IMR-90 (cell line): ENCODE measurements at regions not wholly inside any gene's neighbourhood (a gene's known extent, or its start where the extent isn't known, plus 50 kb on each side); places are given as distances from the start of the nearest gene placed in this dataset.
A peak's percentile ranks its signal among the peaks of the same experiment; 100 is the strongest.

Source experiments
- ATAC-seq: fragments of 200-7000 bp; cut with Tn5 transposase; 2 replicates; pipeline ENCODE4 v1.9.1; 2020; ENCODE audit warnings: low read depth, mild to moderate bottlenecking, moderate library complexity
- BruUV-seq: library from RNA; stranded (reverse); fragments of 400-500 nt; replicated peaks from 2 replicates; lab custom pipeline; 2021; lab: Mats Ljungman, UMichigan
- CTCF ChIA-PET: fragments of 300-600 bp; formaldehyde crosslinking; extraction: SDS; loops from one replicate; lab custom pipeline; 2021; ENCODE audit warnings: antibody characterized with exemption; lab: Yijun Ruan, JAX
- POLR2A ChIA-PET: fragments of 300-600 bp; sonication (Branson Sonifier 250); formaldehyde crosslinking; loops from one replicate; lab custom pipeline; 2022; ENCODE audit warnings: antibody characterized with exemption; ENCODE audit not compliant: unreplicated experiment; lab: Charles Lee
- DNase-seq: peaks from one replicate; pipeline ENCODE4 v3.0.0; 2013
- H2AFZ ChIP-seq: replicated peaks from 2 replicates; pipeline ENCODE3; 2013; ENCODE audit warnings: low read length, mild to moderate bottlenecking; ENCODE audit not compliant: poor library complexity
- H2AK5ac ChIP-seq: 2 replicates; pipeline ENCODE4 v1.6.1; 2013; ENCODE audit warnings: low read depth, low read length, inconsistent platforms
- H2AK9ac ChIP-seq: replicated peaks from 2 replicates; pipeline ENCODE3; 2013; ENCODE audit warnings: mild to moderate bottlenecking, low read depth, low read length, moderate library complexity; ENCODE audit not compliant: poor library complexity
- H2BK120ac ChIP-seq: 2 replicates; pipeline ENCODE4 v1.6.1; 2013; ENCODE audit warnings: low read depth, low read length, inconsistent platforms
- H2BK15ac ChIP-seq: 3 replicates; pipeline ENCODE4 v1.6.1; 2013; ENCODE audit warnings: low read depth, low read length, inconsistent platforms
- H2BK20ac ChIP-seq: 2 replicates; pipeline ENCODE4 v1.6.1; 2013; ENCODE audit warnings: low read depth, mild to moderate bottlenecking, inconsistent platforms, low read length, moderate library complexity
- H2BK5ac ChIP-seq: 2 replicates; pipeline ENCODE4 v1.6.1; 2013; ENCODE audit warnings: mild to moderate bottlenecking, low read depth, low read length, inconsistent platforms; ENCODE audit not compliant: poor library complexity, severe bottlenecking
- H3K14ac ChIP-seq: replicated peaks from 2 replicates; pipeline ENCODE4 v1.6.1; 2013; ENCODE audit warnings: low read depth, low read length, inconsistent platforms
- H3K18ac ChIP-seq: 2 replicates; pipeline ENCODE4 v1.6.1; 2013; ENCODE audit warnings: low read depth, low read length, control low read depth
- H3K23ac ChIP-seq: 2 replicates; pipeline ENCODE4 v1.6.1; 2013; ENCODE audit warnings: low read depth, low read length, inconsistent platforms
- H3K27ac ChIP-seq: 2 replicates; pipeline ENCODE4 v1.5.1; 2013; ENCODE audit warnings: mild to moderate bottlenecking, control low read depth, low read length; ENCODE audit not compliant: insufficient read depth
- H3K27me3 ChIP-seq: 2 replicates; pipeline ENCODE4 v1.6.1; 2013; ENCODE audit warnings: low read length; ENCODE audit not compliant: control insufficient read depth, insufficient read depth
- H3K36me3 ChIP-seq: 2 replicates; pipeline ENCODE4 v1.6.1; 2013; ENCODE audit warnings: low read length, mixed read lengths; ENCODE audit not compliant: control insufficient read depth, insufficient read depth
- H3K4ac ChIP-seq: 2 replicates; pipeline ENCODE4 v1.6.1; 2013; ENCODE audit warnings: low read depth, low read length, inconsistent platforms
- H3K4me1 ChIP-seq: 2 replicates; pipeline ENCODE4 v1.6.1; 2013; ENCODE audit warnings: low read length, mixed read lengths; ENCODE audit not compliant: control insufficient read depth, insufficient read depth
- H3K4me2 ChIP-seq: 2 replicates; pipeline ENCODE4 v1.6.1; 2013; ENCODE audit warnings: low read depth, mild to moderate bottlenecking, control low read depth, low read length, moderate library complexity
- H3K4me3 ChIP-seq: 2 replicates; pipeline ENCODE4 v1.5.1; 2013; ENCODE audit warnings: low read depth, mild to moderate bottlenecking, control low read depth, low read length, moderate library complexity; ENCODE audit not compliant: insufficient read depth
- H3K56ac ChIP-seq: 2 replicates; pipeline ENCODE4 v1.6.1; 2013; ENCODE audit warnings: low read length, inconsistent platforms; ENCODE audit not compliant: insufficient read depth; ENCODE audit errors: extremely low read depth
- H3K79me1 ChIP-seq, 2 experiments: 2 replicates each; pipeline ENCODE4 v1.6.1; 2013; ENCODE audit warnings: low read length in 2 of 2, inconsistent platforms in 1 of 2, low read depth in 1 of 2
- H3K9ac ChIP-seq: 2 replicates; pipeline ENCODE4 v1.6.1; 2013; ENCODE audit warnings: low read depth, low read length, control low read depth
- H3K9me1 ChIP-seq: 2 replicates; pipeline ENCODE4 v1.6.1; 2013; ENCODE audit warnings: low read length, inconsistent platforms; ENCODE audit not compliant: insufficient read depth
- H3K9me3 ChIP-seq: 2 replicates; pipeline ENCODE4 v1.6.1; 2013; ENCODE audit warnings: low read length; ENCODE audit not compliant: control insufficient read depth, insufficient read depth
- H4K20me1 ChIP-seq: 2 replicates; pipeline ENCODE4 v1.6.1; 2013; ENCODE audit warnings: low read length, inconsistent platforms; ENCODE audit not compliant: insufficient read depth
- H4K5ac ChIP-seq: 2 replicates; pipeline ENCODE4 v1.6.1; 2013; ENCODE audit warnings: mild to moderate bottlenecking, low read depth, low read length, control low read depth
- H4K8ac ChIP-seq, 2 experiments: 2 replicates each; pipeline ENCODE4 v1.6.1; 2013; ENCODE audit warnings: low read depth in 2 of 2, low read length in 2 of 2, control low read depth in 1 of 2, inconsistent platforms in 1 of 2
- H4K91ac ChIP-seq: 2 replicates; pipeline ENCODE4 v1.6.1; 2013; ENCODE audit warnings: low read depth, low read length, inconsistent platforms; ENCODE audit not compliant: insufficient read depth
- BHLHE40 ChIP-seq: fragments of 150-350 bp; IDR thresholded peaks from 2 replicates; pipeline ENCODE4 v1.6.1; 2016; ENCODE audit warnings: mild to moderate bottlenecking, low read depth, low read length
- CEBPB ChIP-seq: IDR thresholded peaks from 2 replicates; pipeline ENCODE4 v1.6.1; 2012; ENCODE audit warnings: low read depth, low read length, improper control_type of control experiment
- FOS ChIP-seq: fragments of 150-350 bp; IDR thresholded peaks from 2 replicates; pipeline ENCODE4 v1.6.1; 2016; ENCODE audit warnings: low read depth, low read length
- MAFK ChIP-seq: IDR thresholded peaks from 2 replicates; pipeline ENCODE4 v1.6.1; 2012; ENCODE audit warnings: low read depth, low read length, improper control_type of control experiment
- MAZ ChIP-seq: IDR thresholded peaks from 2 replicates; pipeline ENCODE4 v1.6.1; 2012; ENCODE audit warnings: low read depth, mild to moderate bottlenecking, low read length, improper control_type of control experiment, moderate library complexity, borderline replicate concordance
- MXI1 ChIP-seq: IDR thresholded peaks from 2 replicates; pipeline ENCODE4 v1.6.1; 2012; ENCODE audit warnings: low read depth, mild to moderate bottlenecking, low read length, moderate library complexity, borderline replicate concordance
- NFE2L2 ChIP-seq: fragments of 150-350 bp; IDR thresholded peaks from 2 replicates; pipeline ENCODE4 v1.6.1; 2016; ENCODE audit warnings: low read depth, mild to moderate bottlenecking, low read length
- POLR2A ChIP-seq: IDR thresholded peaks from 2 replicates; pipeline ENCODE4 v1.6.1; 2012; ENCODE audit warnings: mild to moderate bottlenecking, low read depth, low read length
- RAD21 ChIP-seq: IDR thresholded peaks from 2 replicates; pipeline ENCODE4 v1.6.1; 2012; ENCODE audit warnings: low read length, improper control_type of control experiment
- RCOR1 ChIP-seq: IDR thresholded peaks from 2 replicates; pipeline ENCODE4 v1.6.1; 2012; ENCODE audit warnings: mild to moderate bottlenecking, low read length, improper control_type of control experiment; ENCODE audit not compliant: insufficient replicate concordance
- RFX5 ChIP-seq: IDR thresholded peaks from 2 replicates; pipeline ENCODE4 v1.8.0; 2012; ENCODE audit warnings: low read depth, mild to moderate bottlenecking, low read length, moderate library complexity
- SMC3 ChIP-seq: fragments of 150-350 bp; IDR thresholded peaks from 2 replicates; pipeline ENCODE4 v1.6.1; 2016; ENCODE audit warnings: low read depth, mild to moderate bottlenecking, antibody characterized with exemption, low read length, moderate library complexity
- WGBS, 2 experiments: methylation state at CpG; one replicate each; pipeline versions ENCODE4 v1.1.5 to v1.1.7; 2013; ENCODE audit warnings: missing lambda C conversion rate in 2 of 2; ENCODE audit not compliant: insufficient read length in 1 of 2; ENCODE audit errors: extremely low coverage in 2 of 2; 5-methylcytosine and 5-hydroxymethylcytosine counted together
- dilution Hi-C: fragments of 300-500 bp; cut with HindIII; formaldehyde crosslinking; loops from one replicate; pipeline ENCODE4 v1.14.3; 2018; ENCODE audit warnings: low sequenced_read_pairs; ENCODE audit not compliant: unreplicated experiment
- in situ Hi-C: fragments of 300-500 bp; cut with MboI; formaldehyde crosslinking; loops from 3 replicates; pipeline ENCODE4 v1.14.3; 2019; ENCODE audit warnings: low sequenced_read_pairs, inconsistent platforms, mixed read lengths
- intact Hi-C: fragments of 100-400 bp; cut with micrococcal nuclease; formaldehyde crosslinking; loops from 2 replicates; pipeline ENCODE4 v1.10.0; 2022
- TF ChIP-seq, protein P1 (sequence below): fragments of 150-350 bp; IDR thresholded peaks from 2 replicates; pipeline ENCODE4 v1.6.1; 2016; ENCODE audit warnings: low read depth, mild to moderate bottlenecking, low read length, moderate library complexity, borderline replicate concordance
- TF ChIP-seq, protein P2 (sequence below): conservative IDR thresholded peaks from 2 replicates; pipeline ENCODE4 v1.5.1; 2012; ENCODE audit warnings: mild to moderate bottlenecking, low read depth, low read length, improper control_type of control experiment
- TF ChIP-seq, protein P3 (sequence below): fragments of 150-350 bp; IDR thresholded peaks from 2 replicates; pipeline ENCODE4 v1.6.1; 2017; ENCODE audit warnings: mild to moderate bottlenecking, antibody characterized with exemption, low read length, low read depth

DNA sequence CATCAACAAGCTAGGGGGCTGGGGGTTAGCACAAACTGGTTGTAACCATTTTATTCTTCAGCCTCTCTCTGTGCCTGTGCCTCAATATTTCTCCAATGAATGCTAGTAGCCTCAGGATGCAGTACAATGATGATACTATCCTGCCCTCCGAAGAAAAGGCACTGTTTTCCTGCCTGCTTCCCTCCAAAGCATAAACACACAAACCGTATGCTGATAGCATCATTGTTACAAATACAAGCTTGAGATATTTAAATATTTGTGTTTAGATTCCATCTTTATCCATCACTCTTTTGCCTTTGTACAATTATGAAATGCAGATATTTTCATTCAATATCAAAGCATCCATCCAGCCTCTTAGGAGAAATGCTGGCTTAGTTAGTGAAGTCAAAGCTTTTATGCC lies 404.8 kb downstream of the DUSP10 start:
- Histone ChIP-seq H4K20me1 (no peaks in the 10 kb centered on the region), H2BK20ac (no peak overlapping the region), H3K27ac (no peak overlapping the region), H4K5ac (no peak overlapping the region), H3K23ac (no peak overlapping the region), H3K14ac (no peak overlapping the region), H3K9ac (no peak overlapping the region), H3K4me1 (peaks cover 15% of the 10 kb centered on the region), H2BK5ac (no peak overlapping the region), H2BK120ac (no peak overlapping the region), H3K4me3 (no peak overlapping the region), H3K27me3 (no peaks in the 10 kb centered on the region), H4K91ac (no peak overlapping the region), H3K9me3 (no peaks in the 10 kb centered on the region), H4K8ac (no peak overlapping the region), H3K4ac (no peak overlapping the region), H2AK9ac (no peak overlapping the region), H3K79me1 (no peaks in the 10 kb centered on the region), H3K9me1 (peaks cover 10% of the 10 kb centered on the region), H3K4me2 (no peak overlapping the region), H2AFZ (no peak overlapping the region), H2AK5ac (no peak overlapping the region), H2BK15ac (no peak overlapping the region; the same call in 2 of the 3 replicates), H3K36me3 (no peaks in the 10 kb centered on the region), H3K56ac (no peak overlapping the region), H3K18ac (peak overlapping the region; percentile 21; the same call in 1 of the 2 replicates)
- CTCF ChIA-PET: interaction anchor here (1.3 kb wide), 1 partner anchor 93 kb away, joined by 3 read pairs; no protein-coding TSS in a partner anchor
- ATAC-seq: no peak
- TF ChIP-seq BHLHE40: no peak
- TF ChIP-seq FOS: no peak
- no peak for TF ChIP-seq NFE2L2
- TF ChIP-seq MAZ: no peak
- TF ChIP-seq MAFK: no peak
- TF ChIP-seq MXI1: no peak
- no peak for TF ChIP-seq RCOR1
- no peak for TF ChIP-seq RAD21
- no peak for TF ChIP-seq SMC3
- TF ChIP-seq RFX5: no peak
- no peak for TF ChIP-seq POLR2A
- TF ChIP-seq, protein P1, sequence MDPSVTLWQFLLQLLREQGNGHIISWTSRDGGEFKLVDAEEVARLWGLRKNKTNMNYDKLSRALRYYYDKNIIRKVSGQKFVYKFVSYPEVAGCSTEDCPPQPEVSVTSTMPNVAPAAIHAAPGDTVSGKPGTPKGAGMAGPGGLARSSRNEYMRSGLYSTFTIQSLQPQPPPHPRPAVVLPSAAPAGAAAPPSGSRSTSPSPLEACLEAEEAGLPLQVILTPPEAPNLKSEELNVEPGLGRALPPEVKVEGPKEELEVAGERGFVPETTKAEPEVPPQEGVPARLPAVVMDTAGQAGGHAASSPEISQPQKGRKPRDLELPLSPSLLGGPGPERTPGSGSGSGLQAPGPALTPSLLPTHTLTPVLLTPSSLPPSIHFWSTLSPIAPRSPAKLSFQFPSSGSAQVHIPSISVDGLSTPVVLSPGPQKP: no peak
- no peak for TF ChIP-seq CEBPB
- TF ChIP-seq, protein P2, sequence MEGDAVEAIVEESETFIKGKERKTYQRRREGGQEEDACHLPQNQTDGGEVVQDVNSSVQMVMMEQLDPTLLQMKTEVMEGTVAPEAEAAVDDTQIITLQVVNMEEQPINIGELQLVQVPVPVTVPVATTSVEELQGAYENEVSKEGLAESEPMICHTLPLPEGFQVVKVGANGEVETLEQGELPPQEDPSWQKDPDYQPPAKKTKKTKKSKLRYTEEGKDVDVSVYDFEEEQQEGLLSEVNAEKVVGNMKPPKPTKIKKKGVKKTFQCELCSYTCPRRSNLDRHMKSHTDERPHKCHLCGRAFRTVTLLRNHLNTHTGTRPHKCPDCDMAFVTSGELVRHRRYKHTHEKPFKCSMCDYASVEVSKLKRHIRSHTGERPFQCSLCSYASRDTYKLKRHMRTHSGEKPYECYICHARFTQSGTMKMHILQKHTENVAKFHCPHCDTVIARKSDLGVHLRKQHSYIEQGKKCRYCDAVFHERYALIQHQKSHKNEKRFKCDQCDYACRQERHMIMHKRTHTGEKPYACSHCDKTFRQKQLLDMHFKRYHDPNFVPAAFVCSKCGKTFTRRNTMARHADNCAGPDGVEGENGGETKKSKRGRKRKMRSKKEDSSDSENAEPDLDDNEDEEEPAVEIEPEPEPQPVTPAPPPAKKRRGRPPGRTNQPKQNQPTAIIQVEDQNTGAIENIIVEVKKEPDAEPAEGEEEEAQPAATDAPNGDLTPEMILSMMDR: no peak
- TF ChIP-seq, protein P3, sequence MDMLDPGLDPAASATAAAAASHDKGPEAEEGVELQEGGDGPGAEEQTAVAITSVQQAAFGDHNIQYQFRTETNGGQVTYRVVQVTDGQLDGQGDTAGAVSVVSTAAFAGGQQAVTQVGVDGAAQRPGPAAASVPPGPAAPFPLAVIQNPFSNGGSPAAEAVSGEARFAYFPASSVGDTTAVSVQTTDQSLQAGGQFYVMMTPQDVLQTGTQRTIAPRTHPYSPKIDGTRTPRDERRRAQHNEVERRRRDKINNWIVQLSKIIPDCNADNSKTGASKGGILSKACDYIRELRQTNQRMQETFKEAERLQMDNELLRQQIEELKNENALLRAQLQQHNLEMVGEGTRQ: no peak
- POLR2A ChIA-PET: no interaction called here
- intact Hi-C loops (loop anchor here (5.0 kb wide), 1 partner anchor 100 kb away; no protein-coding TSS in a partner anchor), in situ Hi-C loops (no loop called here), dilution Hi-C loops (no loop called here)
- no CpG with 5 or more reads among the region's 2 CpGs for whole genome bisulfite sequencing, 2 experiments
- no TSS peak for BruUV-seq
- DNase-seq: no peak
